ENCODE measurements at regions not wholly inside any gene's neighbourhood (a gene's known extent, or its start where the extent isn't known, plus 50 kb on each side); places are given as distances from the start of the nearest gene placed in this dataset.

- Mint-ChIP-seq H3K27me3 (peaks cover 12% of the 10 kb centered on the region), H3K36me3 (ENCODE audit: low read depth) (no peaks in the 10 kb centered on the region), H3K27ac (no peak overlapping the region), H3K4me1 (no peaks in the 10 kb centered on the region), H3K4me3 (no peak overlapping the region)
- H3K9me3 ChIP-seq (ENCODE audit: control insufficient read depth, low read length, poor library complexity, severe bottlenecking): no peaks in the 10 kb centered on the region
- ATAC-seq (no peak), DNase-seq (no peak)
These were observed 258.3 kb upstream of the MOCS1 start for GRCh38 chr6:40192516-40192915.

- Mint-ChIP-seq H3K4me1 (no peaks in the 10 kb centered on the region), H3K4me3 (no peak overlapping the region), H3K27me3 (peaks cover 7% of the 10 kb centered on the region), H3K36me3 (ENCODE audit: low read depth) (no peaks in the 10 kb centered on the region), H3K27ac (no peak overlapping the region)
- no peak for DNase-seq
- ATAC-seq: no peak
- no peaks in the 10 kb centered on the region for H3K9me3 ChIP-seq (ENCODE audit: control insufficient read depth, low read length, poor library complexity, severe bottlenecking)
These were observed 254.7 kb upstream of the MOCS1 start for GRCh38 chr6:40188931-40189330.

DNA sequence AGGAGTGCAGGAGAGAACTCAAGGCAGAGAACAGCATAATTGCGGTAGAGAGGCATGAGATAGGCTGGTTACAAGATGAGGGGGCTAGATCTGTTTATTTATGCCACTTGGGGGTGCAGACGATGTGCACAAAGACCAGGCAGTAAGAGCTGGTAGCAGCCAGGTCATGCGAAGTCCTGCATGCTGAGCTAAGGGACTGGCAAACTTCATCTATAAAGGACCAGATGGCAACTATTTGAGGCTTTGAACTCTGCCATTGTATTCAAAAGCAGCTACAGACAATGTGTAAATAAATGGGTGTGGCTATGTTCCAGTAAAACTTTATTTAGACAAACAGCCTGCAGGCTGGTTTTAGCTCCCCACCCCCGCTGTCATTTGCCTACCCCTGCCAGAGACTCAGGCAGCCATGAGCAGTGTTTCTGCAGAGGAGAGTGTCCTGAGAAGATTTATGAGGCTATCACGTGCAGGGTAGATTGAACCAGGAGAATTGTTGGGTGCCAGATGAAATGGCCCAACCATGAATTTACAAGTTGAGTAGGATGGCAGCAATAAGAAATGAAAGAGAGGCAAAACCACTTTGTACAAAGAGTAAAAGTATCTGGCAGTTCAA is 253.4 kb upstream of the MOCS1 start:
- no peaks in the 10 kb centered on the region for H3K4me1 Mint-ChIP-seq
- no peak for ATAC-seq
- DNase-seq: no peak
- H3K27ac Mint-ChIP-seq: no peak overlapping the region
- no peak overlapping the region for H3K4me3 Mint-ChIP-seq
- H3K36me3 Mint-ChIP-seq (ENCODE audit: low read depth): no peaks in the 10 kb centered on the region
- H3K27me3 Mint-ChIP-seq: peaks cover 6% of the 10 kb centered on the region
- no peaks in the 10 kb centered on the region for H3K9me3 ChIP-seq (ENCODE audit: control insufficient read depth, low read length, poor library complexity, severe bottlenecking)

DNA sequence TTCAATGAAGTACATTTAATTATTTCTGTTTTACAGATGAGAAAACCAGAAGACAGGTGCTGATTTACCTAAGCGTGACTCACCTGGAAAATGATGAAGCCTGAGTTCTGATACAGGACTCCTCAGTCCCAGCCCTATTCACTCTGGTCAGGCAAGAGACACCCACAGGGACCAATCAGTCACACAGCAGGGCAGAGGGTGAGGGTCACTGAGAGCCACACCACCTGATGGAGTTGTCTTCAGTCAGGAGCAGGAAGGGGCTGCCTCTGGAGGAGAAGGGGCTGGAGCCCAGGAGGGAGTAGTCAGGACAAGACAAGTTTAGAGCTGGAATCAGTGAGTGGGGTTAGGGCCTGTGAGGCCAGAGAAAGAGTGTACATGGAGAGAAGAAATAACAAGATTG is 251.2 kb upstream of the MOCS1 start:
- H3K27ac Mint-ChIP-seq: no peak overlapping the region
- ATAC-seq (no peak), DNase-seq (no peak)
- H3K9me3 ChIP-seq (ENCODE audit: control insufficient read depth, low read length, poor library complexity, severe bottlenecking): no peaks in the 10 kb centered on the region
- H3K27me3 Mint-ChIP-seq: no peaks in the 10 kb centered on the region
- H3K4me3 Mint-ChIP-seq: no peak overlapping the region
- no peaks in the 10 kb centered on the region for H3K4me1 Mint-ChIP-seq
- no peaks in the 10 kb centered on the region for H3K36me3 Mint-ChIP-seq (ENCODE audit: low read depth)

- Mint-ChIP-seq H3K4me1 (no peaks in the 10 kb centered on the region), H3K27me3 (no peaks in the 10 kb centered on the region), H3K36me3 (ENCODE audit: low read depth) (no peaks in the 10 kb centered on the region), H3K27ac (no peak overlapping the region), H3K4me3 (no peak overlapping the region)
- H3K9me3 ChIP-seq (ENCODE audit: control insufficient read depth, low read length, poor library complexity, severe bottlenecking): no peaks in the 10 kb centered on the region
- ATAC-seq (no peak), DNase-seq (no peak)
These were observed 249.6 kb upstream of the MOCS1 start for GRCh38 chr6:40183902-40184301.

- H3K27me3 Mint-ChIP-seq: peaks cover 6% of the 10 kb centered on the region
- H3K27ac Mint-ChIP-seq: no peak overlapping the region
- ATAC-seq: no peak
- no peaks in the 10 kb centered on the region for H3K36me3 Mint-ChIP-seq (ENCODE audit: low read depth)
- DNase-seq: no peak
- H3K4me3 Mint-ChIP-seq: no peak overlapping the region
- no peaks in the 10 kb centered on the region for H3K9me3 ChIP-seq (ENCODE audit: control insufficient read depth, low read length, poor library complexity, severe bottlenecking)
- no peaks in the 10 kb centered on the region for H3K4me1 Mint-ChIP-seq
These were observed 247.1 kb upstream of the MOCS1 start for GRCh38 chr6:40181367-40181766.

- H3K27ac Mint-ChIP-seq: no peak overlapping the region
- H3K27me3 Mint-ChIP-seq: peaks cover 6% of the 10 kb centered on the region
- no peak for ATAC-seq
- no peaks in the 10 kb centered on the region for H3K36me3 Mint-ChIP-seq (ENCODE audit: low read depth)
- no peak for DNase-seq
- H3K4me1 Mint-ChIP-seq: no peaks in the 10 kb centered on the region
- no peak overlapping the region for H3K4me3 Mint-ChIP-seq
- H3K9me3 ChIP-seq (ENCODE audit: control insufficient read depth, low read length, poor library complexity, severe bottlenecking): no peaks in the 10 kb centered on the region
These were observed 246.0 kb upstream of the MOCS1 start for GRCh38 chr6:40180271-40180670.

DNA sequence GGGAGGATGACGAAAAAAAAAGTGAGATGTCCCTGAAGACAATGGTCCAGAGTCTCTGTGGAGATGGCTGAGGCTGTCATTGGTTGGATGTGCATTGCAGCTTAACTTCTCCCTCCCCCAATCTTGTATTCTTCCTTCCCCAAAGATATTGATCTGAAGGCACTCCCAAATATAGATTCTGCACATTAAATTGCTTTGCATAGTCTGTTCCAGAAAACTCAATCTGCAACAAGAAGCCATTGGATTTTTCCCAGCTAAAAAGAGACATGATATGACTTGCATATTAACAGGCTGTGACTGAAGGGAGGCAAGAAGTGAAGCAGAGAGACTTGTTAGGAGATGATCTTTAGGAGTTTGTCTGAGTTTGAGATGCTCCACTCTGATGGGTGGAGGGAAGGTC is 245.2 kb upstream of the MOCS1 start:
- Mint-ChIP-seq H3K36me3 (ENCODE audit: low read depth) (no peaks in the 10 kb centered on the region), H3K4me3 (no peak overlapping the region), H3K27me3 (peaks cover 6% of the 10 kb centered on the region), H3K4me1 (no peaks in the 10 kb centered on the region), H3K27ac (no peak overlapping the region)
- DNase-seq (no peak), ATAC-seq (no peak)
- no peaks in the 10 kb centered on the region for H3K9me3 ChIP-seq (ENCODE audit: control insufficient read depth, low read length, poor library complexity, severe bottlenecking)

DNA sequence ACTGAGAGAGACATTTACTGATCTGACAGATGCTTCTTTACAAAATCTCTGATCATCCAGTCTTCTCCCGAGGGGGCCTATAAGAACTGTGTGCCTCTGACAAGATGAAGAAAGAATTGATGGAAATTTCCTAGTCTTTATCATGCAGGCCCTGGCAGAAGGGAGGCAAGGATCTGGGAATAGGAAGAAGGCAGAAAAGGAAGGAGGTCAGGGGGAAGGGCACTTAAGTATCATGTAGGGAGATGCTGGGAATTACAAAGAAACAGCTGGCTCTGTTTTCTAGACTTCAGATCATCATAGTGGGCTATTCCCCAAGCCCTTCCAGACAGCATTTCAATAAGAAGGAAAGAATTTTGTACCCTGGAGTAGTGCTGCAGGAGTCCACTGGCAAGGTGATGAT is 243.3 kb upstream of the MOCS1 start:
- H3K4me3 Mint-ChIP-seq: no peak overlapping the region
- peaks cover 6% of the 10 kb centered on the region for H3K27me3 Mint-ChIP-seq
- H3K36me3 Mint-ChIP-seq (ENCODE audit: low read depth): no peaks in the 10 kb centered on the region
- no peak overlapping the region for H3K27ac Mint-ChIP-seq
- no peaks in the 10 kb centered on the region for H3K4me1 Mint-ChIP-seq
- no peaks in the 10 kb centered on the region for H3K9me3 ChIP-seq (ENCODE audit: control insufficient read depth, low read length, poor library complexity, severe bottlenecking)
- no peak for DNase-seq
- no peak for ATAC-seq

DNA sequence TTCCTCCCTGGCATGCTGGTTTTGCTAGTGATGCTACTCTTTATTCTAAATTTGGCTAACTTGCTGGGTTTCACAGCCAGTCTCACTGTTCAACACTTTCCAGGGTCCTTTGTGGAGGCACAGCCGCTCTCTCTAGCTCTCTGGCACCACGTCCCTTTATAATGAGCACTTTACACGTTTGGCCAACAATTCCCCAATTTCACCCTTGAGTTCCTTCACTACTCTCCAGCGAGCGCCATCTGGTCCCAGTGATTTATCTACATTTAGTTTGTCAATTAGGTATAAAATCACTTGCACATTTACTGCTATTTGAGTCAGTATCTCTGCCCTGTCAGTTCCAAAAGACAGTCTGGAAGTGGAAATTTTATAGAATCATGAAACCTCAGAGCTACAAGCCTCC is 241.9 kb upstream of the MOCS1 start:
- Mint-ChIP-seq H3K4me1 (no peaks in the 10 kb centered on the region), H3K27ac (no peak overlapping the region), H3K4me3 (no peak overlapping the region), H3K36me3 (ENCODE audit: low read depth) (no peaks in the 10 kb centered on the region), H3K27me3 (peaks cover 10% of the 10 kb centered on the region)
- DNase-seq (no peak), ATAC-seq (no peak)
- no peaks in the 10 kb centered on the region for H3K9me3 ChIP-seq (ENCODE audit: control insufficient read depth, low read length, poor library complexity, severe bottlenecking)

GRCh38 chr6:40172272-40172671 is 238.0 kb upstream of the MOCS1 start:
- no peaks in the 10 kb centered on the region for H3K36me3 Mint-ChIP-seq (ENCODE audit: low read depth)
- DNase-seq (no peak), ATAC-seq (no peak)
- no peaks in the 10 kb centered on the region for H3K4me1 Mint-ChIP-seq
- no peak overlapping the region for H3K4me3 Mint-ChIP-seq
- no peaks in the 10 kb centered on the region for H3K9me3 ChIP-seq (ENCODE audit: control insufficient read depth, low read length, poor library complexity, severe bottlenecking)
- peaks cover 20% of the 10 kb centered on the region for H3K27me3 Mint-ChIP-seq
- no peak overlapping the region for H3K27ac Mint-ChIP-seq

- Mint-ChIP-seq H3K36me3 (ENCODE audit: low read depth) (no peaks in the 10 kb centered on the region), H3K27me3 (peaks cover 20% of the 10 kb centered on the region), H3K27ac (no peak overlapping the region), H3K4me1 (no peaks in the 10 kb centered on the region), H3K4me3 (no peak overlapping the region)
- H3K9me3 ChIP-seq (ENCODE audit: control insufficient read depth, low read length, poor library complexity, severe bottlenecking): no peaks in the 10 kb centered on the region
- ATAC-seq (no peak), DNase-seq (no peak)
These were observed 237.1 kb upstream of the MOCS1 start for GRCh38 chr6:40171343-40171742.

DNA sequence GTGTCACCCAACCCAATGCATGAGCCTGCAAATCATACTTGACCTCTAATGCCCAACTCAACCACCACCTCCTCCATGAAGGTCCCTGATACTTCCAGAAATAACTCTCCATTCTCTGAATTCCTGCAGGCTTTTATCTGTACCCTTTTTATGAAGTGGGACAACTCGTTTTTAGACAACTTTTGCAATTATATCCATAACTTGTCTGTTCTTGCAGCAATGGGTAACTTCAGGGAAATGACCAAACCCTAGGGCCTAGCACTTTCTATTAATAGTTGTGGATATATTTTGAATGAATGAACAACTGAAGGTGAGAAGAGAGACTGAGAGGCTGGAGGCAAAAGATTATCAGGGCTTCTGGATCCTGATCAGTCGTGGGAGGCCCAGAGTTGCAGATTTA is 236.6 kb upstream of the MOCS1 start:
- Mint-ChIP-seq H3K27me3 (peaks cover 20% of the 10 kb centered on the region), H3K4me1 (no peaks in the 10 kb centered on the region), H3K36me3 (ENCODE audit: low read depth) (no peaks in the 10 kb centered on the region), H3K27ac (no peak overlapping the region), H3K4me3 (no peak overlapping the region)
- no peak for ATAC-seq
- H3K9me3 ChIP-seq (ENCODE audit: control insufficient read depth, low read length, poor library complexity, severe bottlenecking): no peaks in the 10 kb centered on the region
- DNase-seq: no peak

- H3K27me3 Mint-ChIP-seq: peaks cover 20% of the 10 kb centered on the region
- no peaks in the 10 kb centered on the region for H3K9me3 ChIP-seq (ENCODE audit: control insufficient read depth, low read length, poor library complexity, severe bottlenecking)
- no peaks in the 10 kb centered on the region for H3K4me1 Mint-ChIP-seq
- DNase-seq (no peak), ATAC-seq (no peak)
- no peaks in the 10 kb centered on the region for H3K36me3 Mint-ChIP-seq (ENCODE audit: low read depth)
- H3K27ac Mint-ChIP-seq: no peak overlapping the region
- H3K4me3 Mint-ChIP-seq: no peak overlapping the region
These were observed 235.6 kb upstream of the MOCS1 start for GRCh38 chr6:40169878-40170277.

Data from T-helper 17 cell (primary cell).